GM19468 (cell line): ENCODE measurements at regions not wholly inside any gene's neighbourhood (a gene's known extent, or its start where the extent isn't known, plus 50 kb on each side); places are given as distances from the start of the nearest gene placed in this dataset.

Experiments used
- ATAC-seq: cut with Tn5 transposase; IDR thresholded peaks from one replicate; pipeline ENCODE4 v1.9.1; 2021; ENCODE audit warnings: mild to moderate bottlenecking, moderate library complexity, moderate number of reproducible peaks; ENCODE audit not compliant: unreplicated experiment; ENCODE audit errors: extremely low read depth

GRCh38 chr5:73296772-73297171, 123.8 kb downstream of the TMEM174 start:
- ATAC-seq = no peak

DNA sequence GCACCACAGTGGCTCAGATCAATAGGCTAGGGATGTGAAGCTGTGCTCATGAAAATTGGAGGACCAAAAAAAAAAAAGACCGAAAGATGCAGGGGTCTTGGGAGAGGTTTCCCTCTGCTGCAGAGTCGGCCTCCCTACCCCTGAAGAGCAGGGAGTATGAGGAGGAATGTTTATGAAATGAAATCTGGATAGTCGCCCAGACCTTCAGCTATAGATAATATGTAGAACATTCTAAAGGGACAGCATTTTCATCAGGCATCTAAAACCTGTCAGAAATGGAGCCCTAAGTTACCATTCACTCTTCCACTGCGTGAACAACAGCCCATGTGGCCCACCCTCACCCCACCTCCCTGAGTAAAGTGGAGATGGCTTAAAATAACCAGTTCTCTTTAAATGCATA, 122.9 kb downstream of the TMEM174 start:
- ATAC-seq = no peak

GRCh38 chr5:73295447-73295846, 122.5 kb downstream of the TMEM174 start:
- no peak for ATAC-seq

GRCh38 chr5:73292816-73293459, 119.9 kb downstream of the TMEM174 start:
- no peak for ATAC-seq

- ATAC-seq = no peak
Observed at GRCh38 chr5:73291873-73292272, 118.9 kb downstream of the TMEM174 start.

GRCh38 chr5:73290242-73290641, 117.2 kb downstream of the TMEM174 start:
- no peak for ATAC-seq

DNA sequence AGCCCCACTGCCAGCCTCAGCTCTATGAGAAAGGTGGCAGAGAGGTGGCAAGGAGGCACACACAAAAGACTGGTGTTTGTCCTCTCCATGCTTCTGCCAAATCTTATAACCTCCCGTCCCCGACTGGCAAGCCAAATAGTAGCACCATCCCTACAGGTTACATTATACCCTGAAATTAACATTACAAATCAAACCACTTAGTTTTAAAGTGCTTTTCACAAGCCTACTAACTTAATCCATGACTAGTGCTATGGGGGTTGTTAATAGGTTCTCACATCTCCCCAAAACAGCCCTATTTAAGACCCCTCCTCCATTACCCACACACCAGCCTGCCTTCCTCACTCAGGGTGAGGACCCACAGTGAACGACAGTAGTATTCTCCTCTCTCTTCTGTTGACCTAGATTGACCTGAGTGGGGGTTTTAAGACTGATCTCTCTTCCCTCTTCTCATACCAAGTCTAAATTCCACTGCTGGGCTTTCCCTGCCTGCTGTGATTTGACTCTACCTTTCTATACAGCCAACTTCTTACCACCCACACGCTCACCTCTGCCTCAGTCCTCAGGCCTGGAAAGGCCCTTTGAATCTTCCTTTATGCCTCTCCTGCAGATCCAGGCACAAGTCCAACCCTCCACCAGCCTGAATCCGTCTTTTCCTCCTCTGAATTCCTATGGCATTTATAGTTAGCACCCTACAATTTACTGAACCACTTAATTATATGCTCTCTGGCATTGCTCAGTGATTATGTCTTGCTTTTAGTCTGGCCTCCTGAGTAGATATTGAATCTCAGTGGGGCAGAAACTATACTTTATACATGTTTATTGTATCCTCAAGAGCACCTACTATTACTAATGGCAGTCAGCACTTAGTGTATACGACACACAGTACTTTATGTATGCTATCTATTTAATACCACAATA, 116.1 kb downstream of the TMEM174 start:
- ATAC-seq = no peak

DNA sequence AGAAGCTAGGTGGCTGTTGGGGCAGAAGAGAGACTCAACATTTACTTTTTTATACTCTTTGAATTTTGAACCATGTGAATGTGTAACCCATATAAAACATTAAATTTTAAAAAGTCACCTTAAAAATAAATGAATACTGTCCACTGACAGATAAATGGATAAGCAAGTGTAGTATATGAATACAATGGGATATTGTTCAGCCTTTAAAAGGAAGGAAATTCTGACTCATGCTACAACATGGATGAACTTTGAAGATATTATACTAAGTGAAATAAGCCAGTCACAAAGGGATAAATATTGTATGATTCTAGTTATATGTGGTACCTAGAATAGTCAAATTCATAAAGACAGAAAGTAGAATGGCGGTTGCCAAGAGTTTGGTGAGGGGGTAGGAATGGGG, 113.9 kb downstream of the TMEM174 start:
- no peak for ATAC-seq

DNA sequence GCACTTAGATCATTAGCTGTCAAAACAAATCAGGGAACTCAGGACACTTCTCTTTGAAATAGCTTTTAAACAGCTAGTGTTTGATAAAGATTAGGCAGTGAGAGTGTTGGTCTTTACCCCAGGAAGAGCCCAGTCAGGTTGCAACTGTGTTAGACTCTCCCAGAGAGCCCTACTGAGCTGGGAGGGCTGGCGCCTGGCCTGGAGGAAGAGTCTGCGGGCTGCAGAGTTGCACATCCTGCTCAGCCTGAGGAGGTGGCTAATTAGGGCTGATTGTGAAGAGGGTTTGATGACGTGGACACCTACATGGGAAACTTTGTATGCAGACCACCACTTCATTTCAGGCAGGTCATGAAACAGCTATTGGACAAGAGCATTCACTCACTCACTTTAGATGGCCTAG, 112.0 kb downstream of the TMEM174 start:
- no peak for ATAC-seq

DNA sequence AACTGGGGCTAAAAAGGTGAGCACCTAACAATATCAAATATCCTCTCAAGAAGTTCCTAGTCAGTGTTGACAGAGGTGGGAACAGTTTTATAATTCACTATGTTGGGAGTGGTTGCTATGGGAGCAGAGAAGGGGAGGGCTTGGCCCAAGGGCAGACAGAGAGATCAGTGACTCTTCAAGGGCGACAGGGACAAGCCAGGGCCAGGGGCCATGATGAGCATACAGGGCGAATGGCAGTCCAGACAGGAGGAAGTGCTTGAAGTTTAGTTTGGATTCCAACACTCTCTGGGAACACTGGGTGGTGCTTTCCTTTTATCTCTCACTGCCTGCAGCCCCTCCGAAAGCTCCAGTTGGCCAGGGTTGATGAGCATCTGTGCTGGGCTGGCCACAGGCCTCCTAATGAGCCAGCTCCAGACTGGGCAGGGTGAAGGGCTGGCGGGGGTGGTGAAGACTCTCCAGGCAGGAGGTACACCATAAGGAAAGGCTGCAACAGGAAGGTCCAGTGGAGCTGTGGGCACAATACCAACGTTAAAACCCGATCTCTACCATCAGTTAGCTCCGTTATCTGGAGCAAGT, 111.3 kb downstream of the TMEM174 start:
- ATAC-seq = no peak

GRCh38 chr5:73282923-73283322, 109.9 kb downstream of the TMEM174 start:
- ATAC-seq = no peak

DNA sequence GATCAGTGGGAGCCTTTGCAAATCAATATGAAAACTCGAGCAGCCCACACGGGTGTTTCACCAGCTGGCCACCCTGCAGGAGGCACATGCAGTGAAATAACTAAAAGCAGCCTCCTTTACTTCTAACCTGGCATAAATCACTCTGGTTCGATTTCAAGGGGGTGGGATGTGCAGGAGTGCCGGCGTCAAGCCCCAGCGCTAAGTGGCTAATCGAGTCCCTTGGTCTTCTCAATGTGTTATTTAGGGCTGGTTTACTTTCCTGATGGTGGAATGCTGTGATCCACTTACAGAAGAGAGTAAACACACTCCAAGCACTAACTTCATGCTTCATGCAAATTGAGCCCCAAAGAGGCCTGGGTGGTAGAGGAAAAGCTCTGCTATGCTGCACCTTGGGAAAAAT, 109.4 kb downstream of the TMEM174 start:
- no peak for ATAC-seq

- ATAC-seq = no peak
Observed at GRCh38 chr5:73280821-73281746, 108.1 kb downstream of the TMEM174 start.

DNA sequence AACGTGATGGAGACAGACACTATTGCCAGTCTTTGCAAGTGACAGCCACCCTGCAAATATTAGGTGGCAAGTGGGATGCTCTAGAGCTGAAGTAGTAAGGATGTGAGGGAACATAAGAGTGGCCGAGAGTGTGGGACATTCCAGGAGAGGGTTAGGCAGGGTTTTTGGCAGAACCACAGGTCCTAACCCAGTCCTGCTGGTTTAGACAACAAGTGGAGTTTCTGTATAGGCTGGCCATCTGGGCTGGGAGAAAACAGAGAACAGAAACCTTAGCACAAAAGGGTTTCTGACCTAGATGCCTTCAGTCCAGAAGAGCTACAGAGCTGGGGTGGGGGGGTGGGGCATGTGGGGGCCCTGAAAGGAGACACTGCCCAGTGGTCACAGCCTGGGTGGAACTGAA, 107.4 kb downstream of the TMEM174 start:
- ATAC-seq = no peak

DNA sequence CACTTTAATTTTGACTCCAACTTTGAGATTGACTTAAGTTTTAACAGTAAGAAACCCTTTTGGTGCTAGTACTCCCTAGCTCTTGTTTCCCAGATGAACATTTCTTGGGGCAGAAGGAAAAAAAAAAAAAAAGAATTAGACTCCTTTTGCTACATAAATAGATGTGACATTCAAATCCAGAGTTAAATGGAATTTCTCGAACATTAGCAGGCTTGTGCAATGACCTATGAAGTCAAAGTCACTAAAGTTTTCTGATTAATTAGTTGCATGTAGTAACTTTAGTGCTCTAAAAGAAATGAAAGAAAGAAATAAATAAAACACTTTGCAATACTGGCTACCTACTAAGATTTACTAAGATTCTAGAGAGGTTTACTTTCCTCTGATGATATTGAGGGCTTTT, 106.8 kb downstream of the TMEM174 start:
- ATAC-seq = no peak

DNA sequence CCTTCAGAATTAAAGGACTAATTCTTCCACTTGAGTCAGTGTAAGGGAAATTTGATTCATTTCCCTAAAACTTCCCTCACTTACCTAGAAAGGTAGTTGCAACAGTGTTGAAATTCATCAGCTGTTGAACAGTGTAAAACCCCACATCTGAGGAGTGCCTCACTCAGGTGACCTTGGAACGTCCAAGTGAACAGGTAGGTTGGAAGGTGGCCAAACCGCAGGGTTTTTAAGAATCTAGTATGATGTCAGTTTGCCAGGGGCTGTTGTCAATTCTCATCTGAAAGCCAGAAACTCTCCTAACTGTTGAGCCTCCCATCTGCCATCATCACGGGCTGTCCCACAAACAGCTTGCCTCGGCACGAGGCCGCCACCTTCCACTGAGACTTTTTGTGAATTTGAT, 105.7 kb downstream of the TMEM174 start:
- no peak for ATAC-seq

DNA sequence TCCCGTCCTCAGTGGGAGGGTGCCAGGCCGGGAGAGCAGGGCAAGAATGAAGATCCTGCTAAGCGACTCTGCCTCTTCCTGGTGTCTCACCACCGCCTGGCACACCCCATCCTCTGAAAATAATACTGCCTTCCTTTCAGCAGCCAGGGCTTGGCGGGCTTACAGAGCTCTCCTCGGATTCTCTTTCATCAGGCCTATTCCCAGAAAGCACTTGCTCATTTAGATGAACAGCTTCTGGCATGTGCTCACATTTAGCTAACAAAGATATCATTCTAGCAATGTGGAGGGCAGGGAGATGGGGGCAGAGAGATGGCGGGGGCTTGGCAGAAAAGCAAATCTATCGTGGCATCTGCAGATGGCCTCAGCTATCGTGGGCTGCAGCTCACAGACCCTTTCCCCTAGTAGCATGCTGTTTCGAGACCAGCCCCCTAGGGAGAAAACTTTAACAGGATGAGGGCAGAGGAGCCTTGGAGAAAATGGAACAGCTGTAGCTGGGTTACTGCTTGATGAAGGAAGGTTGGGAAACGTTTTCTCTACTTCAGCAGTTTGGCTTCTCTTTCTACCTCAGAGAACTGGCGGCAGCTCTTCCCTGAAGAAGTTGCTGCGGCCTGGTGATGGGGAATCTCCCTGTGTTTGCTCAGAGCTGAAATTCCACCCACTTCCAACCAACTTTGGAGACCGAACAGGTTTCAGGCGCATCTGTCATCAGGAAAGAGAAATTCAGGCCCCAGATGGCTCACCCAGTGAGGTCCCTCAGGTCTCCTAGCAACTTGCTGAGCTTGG, 102.1 kb downstream of the TMEM174 start:
- ATAC-seq = no peak

DNA sequence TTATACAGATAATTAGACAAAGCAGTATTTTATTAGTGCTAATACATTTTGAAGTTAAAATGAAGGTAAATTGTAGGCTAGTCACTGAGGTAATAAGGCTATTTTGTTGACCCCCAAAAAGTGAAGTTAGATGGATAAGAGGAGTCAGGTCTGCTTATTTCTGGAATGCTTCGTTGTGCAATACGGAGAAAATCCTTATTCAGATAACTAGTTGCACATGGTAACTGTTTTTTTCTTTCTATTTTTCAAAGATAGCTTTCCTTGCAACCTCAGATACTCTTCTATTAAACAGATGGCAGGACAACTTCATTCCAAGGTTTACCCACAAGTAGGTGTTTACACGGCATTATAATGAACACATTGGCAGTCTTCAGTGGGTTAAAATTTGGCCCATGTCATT, 101.1 kb downstream of the TMEM174 start:
- ATAC-seq = no peak

DNA sequence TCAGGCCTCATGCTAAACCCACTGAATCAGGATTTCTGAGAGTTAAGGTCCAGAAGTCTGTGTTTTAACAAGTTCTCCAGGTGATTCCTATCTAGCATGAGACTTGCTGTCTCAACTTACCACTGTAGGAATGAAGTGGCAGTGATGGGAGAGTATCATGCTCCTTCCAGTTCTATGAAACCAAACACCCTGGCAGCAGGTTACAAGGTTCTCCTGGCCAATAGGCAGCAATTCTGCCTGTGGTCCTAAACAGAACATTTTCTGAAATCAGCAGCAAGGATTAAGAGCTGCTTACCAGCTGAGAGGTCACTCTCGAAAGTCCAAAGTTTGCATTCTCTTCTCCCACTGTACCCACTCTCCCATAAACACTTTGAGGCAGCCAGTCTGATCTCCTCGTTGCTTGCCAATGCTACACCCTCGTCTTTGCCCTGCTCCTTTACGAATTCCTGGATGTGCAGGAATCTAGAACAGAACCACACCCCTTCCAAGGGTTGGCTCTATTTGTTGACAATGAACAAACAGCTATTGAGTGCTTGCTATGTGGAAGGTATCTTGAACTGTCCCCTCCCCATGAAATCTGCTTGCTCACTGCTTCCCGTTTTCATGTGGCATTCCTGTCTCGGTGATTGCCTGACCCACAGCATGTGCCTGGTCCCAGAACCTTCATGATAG, 100.5 kb downstream of the TMEM174 start:
- ATAC-seq = no peak
